CD4-positive, alpha-beta T cell treated with Interleukin-10 for 1 hour (primary cell): ENCODE measurements at regions not wholly inside any gene's neighbourhood (a gene's known extent, or its start where the extent isn't known, plus 50 kb on each side); places are given as distances from the start of the nearest gene placed in this dataset.

ENCODE experiments used
- DNase-seq: peaks from one replicate; pipeline ENCODE4 v3.0.0-alpha.2; 2020

- DNase-seq, result no peak
Observed at GRCh38 chr13:103388839-103389238, 322.6 kb upstream of the SLC10A2 start.

- DNase-seq, result no peak
Observed at GRCh38 chr13:103386341-103386740, 320.1 kb upstream of the SLC10A2 start.

- DNase-seq, result no peak
Observed at GRCh38 chr13:103373916-103374315, 307.7 kb upstream of the SLC10A2 start.

- DNase-seq, result no peak
Observed at GRCh38 chr13:103371271-103371670, 305.1 kb upstream of the SLC10A2 start.

- no peak for DNase-seq
Observed at GRCh38 chr13:103370790-103371189, 304.6 kb upstream of the SLC10A2 start.

GRCh38 chr13:103358255-103358932 is 292.2 kb upstream of the SLC10A2 start:
- no peak for DNase-seq

- DNase-seq, result no peak
Observed at GRCh38 chr13:103356226-103356864, 290.1 kb upstream of the SLC10A2 start.

- DNase-seq, result no peak
Observed at GRCh38 chr13:103354171-103354570, 288.0 kb upstream of the SLC10A2 start.

GRCh38 chr13:103351035-103351828 is 285.0 kb upstream of the SLC10A2 start:
- no peak for DNase-seq

- no peak for DNase-seq
Observed at GRCh38 chr13:103350147-103350546, 283.9 kb upstream of the SLC10A2 start.

- DNase-seq, result no peak
Observed at GRCh38 chr13:103349211-103349980, 283.2 kb upstream of the SLC10A2 start.

GRCh38 chr13:103335241-103335640 is 269.0 kb upstream of the SLC10A2 start:
- no peak for DNase-seq

GRCh38 chr13:103331924-103332323 is 265.7 kb upstream of the SLC10A2 start:
- no peak for DNase-seq

- no peak for DNase-seq
Observed at GRCh38 chr13:103328899-103329298, 262.7 kb upstream of the SLC10A2 start.

- DNase-seq, result no peak
Observed at GRCh38 chr13:103326326-103326725, 260.1 kb upstream of the SLC10A2 start.

GRCh38 chr13:103325672-103326071 is 259.5 kb upstream of the SLC10A2 start:
- no peak for DNase-seq

- no peak for DNase-seq
Observed at GRCh38 chr13:103324641-103325040, 258.4 kb upstream of the SLC10A2 start.

GRCh38 chr13:103315711-103316110 is 249.5 kb upstream of the SLC10A2 start:
- no peak for DNase-seq

GRCh38 chr13:103312467-103312866 is 246.2 kb upstream of the SLC10A2 start:
- DNase-seq, result no peak

- DNase-seq, result no peak
Observed at GRCh38 chr13:103308667-103309066, 242.4 kb upstream of the SLC10A2 start.

- no peak for DNase-seq
Observed at GRCh38 chr13:103306163-103306562, 239.9 kb upstream of the SLC10A2 start.

GRCh38 chr13:103303078-103303651 is 236.9 kb upstream of the SLC10A2 start:
- DNase-seq, result no peak

GRCh38 chr13:103302676-103303075 is 236.5 kb upstream of the SLC10A2 start:
- no peak for DNase-seq
